ENCODE measurements at regions not wholly inside any gene's neighbourhood (a gene's known extent, or its start where the extent isn't known, plus 50 kb on each side); places are given as distances from the start of the nearest gene placed in this dataset.
"Not testable (repeated sequence)": the region's sequence is repeated elsewhere in the genome, so short reads cannot be mapped to it uniquely, and the experiment has no call there.

GRCh38 chr3:157586293-157586692 is 83.1 kb upstream of the VEPH1 start:
- Histone ChIP-seq H3K36me3 (no peaks in the 10 kb centered on the region), H3K9me3 (no peaks in the 10 kb centered on the region), H3K27ac (replicated peaks in 1 of 4) (no peak overlapping the region), H3K4me1 (no peaks in the 10 kb centered on the region), H3K4me3 (no peak overlapping the region), H3K27me3 (no peaks in the 10 kb centered on the region)
- DNase-seq (ENCODE audit: extremely low spot score), result peak; percentile 57
- intact Hi-C loops (cut with DNase I), result no loop called here
- 95% methylated on average over 4 of the region's 5 CpGs for WGBS
- TF ChIP-seq POLR2A (IDR thresholded peaks at IDR 0.05; ENCODE audit: low read depth), result no peak
- TF ChIP-seq EP300 (IDR thresholded peaks at IDR 0.05), result no peak
- TF ChIP-seq, protein P1, sequence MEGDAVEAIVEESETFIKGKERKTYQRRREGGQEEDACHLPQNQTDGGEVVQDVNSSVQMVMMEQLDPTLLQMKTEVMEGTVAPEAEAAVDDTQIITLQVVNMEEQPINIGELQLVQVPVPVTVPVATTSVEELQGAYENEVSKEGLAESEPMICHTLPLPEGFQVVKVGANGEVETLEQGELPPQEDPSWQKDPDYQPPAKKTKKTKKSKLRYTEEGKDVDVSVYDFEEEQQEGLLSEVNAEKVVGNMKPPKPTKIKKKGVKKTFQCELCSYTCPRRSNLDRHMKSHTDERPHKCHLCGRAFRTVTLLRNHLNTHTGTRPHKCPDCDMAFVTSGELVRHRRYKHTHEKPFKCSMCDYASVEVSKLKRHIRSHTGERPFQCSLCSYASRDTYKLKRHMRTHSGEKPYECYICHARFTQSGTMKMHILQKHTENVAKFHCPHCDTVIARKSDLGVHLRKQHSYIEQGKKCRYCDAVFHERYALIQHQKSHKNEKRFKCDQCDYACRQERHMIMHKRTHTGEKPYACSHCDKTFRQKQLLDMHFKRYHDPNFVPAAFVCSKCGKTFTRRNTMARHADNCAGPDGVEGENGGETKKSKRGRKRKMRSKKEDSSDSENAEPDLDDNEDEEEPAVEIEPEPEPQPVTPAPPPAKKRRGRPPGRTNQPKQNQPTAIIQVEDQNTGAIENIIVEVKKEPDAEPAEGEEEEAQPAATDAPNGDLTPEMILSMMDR (IDR thresholded peaks at IDR 0.05), result no peak
- TF ChIP-seq POLR2AphosphoS5 (IDR thresholded peaks at IDR 0.05), result no peak

- TF ChIP-seq, protein P1 (IDR thresholded peaks at IDR 0.05), result no peak
- TF ChIP-seq POLR2AphosphoS5 (IDR thresholded peaks at IDR 0.05), result no peak
- TF ChIP-seq EP300 (IDR thresholded peaks at IDR 0.05), result no peak
- TF ChIP-seq POLR2A (IDR thresholded peaks at IDR 0.05; ENCODE audit: low read depth), result no peak
- H3K4me3 ChIP-seq, result no peak overlapping the region
- intact Hi-C loops (cut with DNase I), result no loop called here
- H3K27ac ChIP-seq (replicated peaks in 1 of 4), result no peak overlapping the region
- H3K36me3 ChIP-seq, result no peaks in the 10 kb centered on the region
- peak; percentile 89 for DNase-seq (ENCODE audit: extremely low spot score)
- no peaks in the 10 kb centered on the region for H3K27me3 ChIP-seq
- WGBS, result 94% methylated on average over 12 of the region's 12 CpGs
- no peaks in the 10 kb centered on the region for H3K4me1 ChIP-seq
- no peaks in the 10 kb centered on the region for H3K9me3 ChIP-seq
Measured at GRCh38 chr3:157585386-157585785, 82.2 kb upstream of the VEPH1 start.

GRCh38 chr3:157582637-157582973 is 79.4 kb upstream of the VEPH1 start:
- TF ChIP-seq EP300 (IDR thresholded peaks at IDR 0.05), result no peak
- no peak for TF ChIP-seq POLR2AphosphoS5 (IDR thresholded peaks at IDR 0.05)
- TF ChIP-seq POLR2A (IDR thresholded peaks at IDR 0.05; ENCODE audit: low read depth), result no peak
- TF ChIP-seq, protein P1 (IDR thresholded peaks at IDR 0.05), result no peak
- no peak overlapping the region for H3K27ac ChIP-seq (replicated peaks in 1 of 4)
- H3K36me3 ChIP-seq, result no peaks in the 10 kb centered on the region
- peak; percentile 70 for DNase-seq (ENCODE audit: extremely low spot score)
- H3K4me1 ChIP-seq, result no peaks in the 10 kb centered on the region
- H3K27me3 ChIP-seq, result no peaks in the 10 kb centered on the region
- H3K9me3 ChIP-seq, result no peaks in the 10 kb centered on the region
- no peak overlapping the region for H3K4me3 ChIP-seq
- 96% methylated on average over 3 of the region's 3 CpGs for WGBS
- intact Hi-C loops (cut with DNase I), result no loop called here

- intact Hi-C loops (cut with DNase I); H3K27ac ChIP-seq (replicated peaks in 1 of 4): not testable (repeated sequence)
- peak; percentile 37 for DNase-seq (ENCODE audit: extremely low spot score)
Measured at GRCh38 chr3:157581956-157582636, 78.9 kb upstream of the VEPH1 start.

DNA sequence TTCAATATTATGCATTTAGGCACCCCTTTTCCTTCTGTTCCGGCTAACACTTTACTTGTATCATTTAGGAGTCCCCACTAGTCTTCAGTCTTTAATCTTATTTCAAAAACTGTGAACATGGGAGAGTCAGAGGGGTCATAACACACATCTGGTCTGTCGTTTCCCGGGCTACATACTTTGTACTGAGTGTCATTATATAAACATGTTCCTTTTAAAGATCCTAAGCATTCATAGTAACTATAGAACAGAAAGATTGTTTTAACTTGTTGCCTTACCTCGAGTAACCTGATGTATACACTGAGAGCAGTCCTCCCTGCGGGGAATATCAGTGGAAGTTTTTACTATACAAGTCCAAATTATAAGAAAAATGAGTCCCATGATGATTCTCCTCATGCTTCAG is 78.2 kb upstream of the VEPH1 start:
- Histone ChIP-seq H3K27me3 (no peaks in the 10 kb centered on the region), H3K36me3 (no peaks in the 10 kb centered on the region), H3K9me3 (no peaks in the 10 kb centered on the region), H3K27ac (replicated peaks in 1 of 4) (no peak overlapping the region), H3K4me1 (no peaks in the 10 kb centered on the region), H3K4me3 (no peak overlapping the region)
- intact Hi-C loops (cut with DNase I), result no loop called here
- DNase-seq (ENCODE audit: extremely low spot score), result peak; percentile 42
- TF ChIP-seq, protein P1 (IDR thresholded peaks at IDR 0.05), result no peak
- TF ChIP-seq POLR2AphosphoS5 (IDR thresholded peaks at IDR 0.05), result no peak
- WGBS, result 52% methylated on average over 5 of the region's 5 CpGs

More at GRCh38 chr3:157581956-157582636, 78.9 kb upstream of the VEPH1 start:
- not testable (repeated sequence) for H3K27me3 ChIP-seq, H3K4me3 ChIP-seq, H3K9me3 ChIP-seq, H3K36me3 ChIP-seq, H3K4me1 ChIP-seq
- WGBS, result 82% methylated on average over 13 of the region's 13 CpGs
